ENCODE measurements at regions not wholly inside any gene's neighbourhood (a gene's known extent, or its start where the extent isn't known, plus 50 kb on each side); places are given as distances from the start of the nearest gene placed in this dataset.

- TF ChIP-seq CTCF (IDR thresholded peaks at IDR 0.05), result no peak
- Histone ChIP-seq H3K4me3 (no peak overlapping the region), H3K27me3 (ENCODE audit: insufficient read depth in 3 of 3, low read length in 2 of 3) (no peaks in the 10 kb centered on the region), H3K9me3 (peaks cover 6% of the 10 kb centered on the region), H3K36me3 (ENCODE audit: insufficient read depth in 1 of 2, low read depth in 1 of 2) (no peaks in the 10 kb centered on the region), H3K4me1 (no peaks in the 10 kb centered on the region), H3K27ac (no peak overlapping the region)
- intact Hi-C loops (cut with DNase I), result no loop called here
- 31 to 46% (median 39%) methylated on average over 9 of the region's 9 CpGs for WGBS, 3 donors
- DNase-seq (no peak), ATAC-seq (no peak)
Observed at GRCh38 chrX:1099146-1099770, 113.2 kb downstream of the CRLF2 start.

GRCh38 chrX:1097328-1097727 lies 115.1 kb downstream of the CRLF2 start:
- Histone ChIP-seq H3K4me1 (no peaks in the 10 kb centered on the region), H3K36me3 (ENCODE audit: insufficient read depth in 1 of 2, low read depth in 1 of 2) (no peaks in the 10 kb centered on the region), H3K27ac (no peak overlapping the region), H3K4me3 (no peak overlapping the region), H3K27me3 (ENCODE audit: insufficient read depth in 3 of 3, low read length in 2 of 3) (no peaks in the 10 kb centered on the region), H3K9me3 (peaks cover 6% of the 10 kb centered on the region)
- intact Hi-C loops (cut with DNase I), result no loop called here
- TF ChIP-seq CTCF (IDR thresholded peaks at IDR 0.05), result no peak
- no peak for DNase-seq
- no peak for ATAC-seq
- WGBS, 3 donors, result 93 to 100% (median 100%) methylated on average over 1 of the region's 1 CpG

DNA sequence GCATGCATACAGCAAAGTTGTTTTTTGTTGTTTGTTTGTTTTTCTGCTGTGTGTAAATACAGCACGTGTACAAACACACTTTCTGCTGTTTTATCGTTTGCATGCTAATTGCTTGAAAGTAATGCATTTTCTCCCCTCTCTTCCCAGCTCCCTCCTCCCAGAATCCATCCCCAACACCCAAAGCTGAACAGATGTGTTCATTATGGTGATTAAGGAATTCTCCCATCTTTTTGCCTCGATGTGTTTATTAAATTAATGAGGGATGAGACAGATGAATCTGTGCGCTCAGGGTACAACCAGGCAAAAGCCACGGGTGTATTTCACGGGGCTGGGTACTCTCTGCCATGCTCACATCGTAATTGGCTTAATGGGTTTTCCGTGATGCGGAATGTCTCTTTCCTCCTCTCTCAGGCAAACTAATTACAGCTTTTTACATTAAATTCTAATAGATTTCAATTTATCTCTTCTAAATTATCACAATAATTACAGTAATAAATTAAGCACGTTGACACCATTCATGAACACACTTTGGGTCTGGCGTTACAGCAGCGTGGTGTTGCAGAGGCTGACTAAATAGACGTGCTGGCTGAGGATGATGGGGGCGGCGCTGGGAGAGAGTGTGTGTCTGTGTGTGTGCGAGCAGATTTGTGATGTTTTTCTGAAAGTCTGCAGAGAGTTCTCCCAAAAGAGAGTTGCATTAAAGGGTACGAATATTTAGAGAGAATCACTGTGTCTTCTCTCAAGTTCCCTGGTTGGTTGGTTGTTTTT lies 117.7 kb downstream of the CRLF2 start:
- intact Hi-C loops (cut with DNase I), result no loop called here
- Histone ChIP-seq H3K4me3 (no peak overlapping the region), H3K27me3 (ENCODE audit: insufficient read depth in 3 of 3, low read length in 2 of 3) (no peaks in the 10 kb centered on the region), H3K4me1 (no peaks in the 10 kb centered on the region), H3K36me3 (ENCODE audit: insufficient read depth in 1 of 2, low read depth in 1 of 2) (no peaks in the 10 kb centered on the region), H3K27ac (no peak overlapping the region), H3K9me3 (peaks cover 6% of the 10 kb centered on the region)
- ATAC-seq (no peak), DNase-seq (no peak)
- no peak for TF ChIP-seq CTCF (IDR thresholded peaks at IDR 0.05)
- WGBS, 3 donors, result 83 to 87% (median 86%) methylated on average over 17 of the region's 17 CpGs

DNA sequence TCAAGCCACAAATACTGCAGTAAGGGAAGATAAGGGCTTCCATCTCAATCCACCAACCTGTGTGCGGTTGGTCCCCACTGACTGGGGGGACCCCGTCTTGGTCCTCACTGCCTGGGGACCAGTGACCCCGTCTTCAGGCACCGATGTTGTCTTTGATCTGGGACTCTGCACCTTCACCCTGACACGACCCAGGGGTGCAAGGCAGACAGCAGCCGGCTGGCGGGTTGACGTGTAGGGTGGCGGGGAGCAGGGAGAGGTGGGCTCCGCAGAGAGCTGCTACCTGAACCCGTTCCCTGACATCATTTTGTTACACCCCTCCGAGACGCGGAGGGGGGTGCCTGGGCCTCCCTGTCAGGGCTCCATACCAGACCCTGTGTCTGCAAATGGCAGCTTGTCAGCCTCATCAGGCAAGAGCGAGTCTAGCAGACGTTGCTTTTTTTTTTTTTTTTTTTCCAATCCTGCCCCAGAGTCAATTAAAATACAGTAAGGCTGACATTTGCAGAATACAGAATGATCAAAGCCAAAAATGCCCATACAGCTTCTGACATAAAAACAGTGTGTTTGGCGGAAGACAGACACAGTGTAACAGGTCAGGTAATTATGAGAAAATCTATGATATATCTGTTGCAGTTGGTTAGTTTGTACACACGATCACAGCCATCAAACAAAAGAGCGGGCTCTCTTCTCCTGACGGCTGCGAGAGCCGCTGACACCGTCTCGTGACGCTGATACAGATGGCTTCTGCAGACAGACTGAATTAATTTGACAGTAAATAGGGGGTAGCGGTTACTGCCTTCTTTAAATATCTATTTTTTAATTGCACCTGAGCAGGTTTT lies 118.6 kb downstream of the CRLF2 start:
- ATAC-seq, result no peak
- DNase-seq, result no peak
- H3K9me3 ChIP-seq, result peaks cover 6% of the 10 kb centered on the region
- no peak for TF ChIP-seq CTCF (IDR thresholded peaks at IDR 0.05)
- intact Hi-C loops (cut with DNase I), result no loop called here
- H3K27ac ChIP-seq, result no peak overlapping the region
- 52 to 53% (median 52%) methylated on average over 26 of the region's 26 CpGs for WGBS, 3 donors
- H3K4me1 ChIP-seq, result no peaks in the 10 kb centered on the region
- H3K36me3 ChIP-seq (ENCODE audit: insufficient read depth in 1 of 2, low read depth in 1 of 2), result no peaks in the 10 kb centered on the region
- no peaks in the 10 kb centered on the region for H3K27me3 ChIP-seq (ENCODE audit: insufficient read depth in 3 of 3, low read length in 2 of 3)
- H3K4me3 ChIP-seq, result no peak overlapping the region
